ENCODE measurements at regions not wholly inside any gene's neighbourhood (a gene's known extent, or its start where the extent isn't known, plus 50 kb on each side); places are given as distances from the start of the nearest gene placed in this dataset.

DNA sequence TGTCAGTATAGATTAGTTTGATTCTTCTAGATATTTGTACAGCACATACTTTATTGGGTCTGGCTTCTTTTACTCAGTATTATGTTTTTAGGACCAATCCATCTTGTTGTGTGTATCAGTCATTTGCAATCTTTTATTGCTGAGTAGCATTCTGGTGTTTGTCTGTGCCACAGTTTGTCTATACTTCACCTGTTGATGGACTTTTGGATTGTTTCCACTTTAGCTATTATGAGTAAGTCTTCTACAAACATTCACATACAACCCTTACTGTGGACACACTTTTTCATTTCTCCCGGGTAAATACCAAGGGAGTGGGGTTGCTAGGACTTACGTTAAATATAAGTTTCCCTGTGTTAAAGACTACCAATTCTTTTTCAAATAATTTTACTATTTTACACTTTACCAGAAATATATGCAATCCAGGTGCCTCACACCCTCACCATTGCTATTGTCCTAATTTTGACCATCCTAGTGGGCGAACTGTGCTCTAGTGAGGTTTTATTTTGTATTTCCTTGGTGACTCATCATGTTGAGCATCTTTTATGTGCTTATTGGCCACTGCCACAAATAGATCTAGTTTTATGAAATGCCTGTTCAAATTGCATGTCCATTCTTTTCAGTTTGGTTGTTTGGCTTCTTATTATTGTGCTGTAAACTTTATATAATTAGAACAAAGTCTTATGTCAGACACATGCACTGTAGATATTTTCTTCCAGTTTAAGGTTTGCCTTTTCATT, 304.7 kb upstream of the TMTC1 start:
- peaks cover 3% of the 10 kb centered on the region for H3K27me3 Mint-ChIP-seq
- no peak for TF ChIP-seq CTCF (conservative IDR thresholded peaks at IDR 0.05)
- H3K36me3 Mint-ChIP-seq = no peaks in the 10 kb centered on the region
- H3K27ac Mint-ChIP-seq = no peak overlapping the region
- no peak for DNase-seq (ENCODE audit: extremely low spot score, unreplicated experiment)
- no peaks in the 10 kb centered on the region for H3K4me1 Mint-ChIP-seq (ENCODE audit: unreplicated experiment)
- H3K4me3 Mint-ChIP-seq = no peak overlapping the region
- no peaks in the 10 kb centered on the region for H3K9me3 Mint-ChIP-seq

DNA sequence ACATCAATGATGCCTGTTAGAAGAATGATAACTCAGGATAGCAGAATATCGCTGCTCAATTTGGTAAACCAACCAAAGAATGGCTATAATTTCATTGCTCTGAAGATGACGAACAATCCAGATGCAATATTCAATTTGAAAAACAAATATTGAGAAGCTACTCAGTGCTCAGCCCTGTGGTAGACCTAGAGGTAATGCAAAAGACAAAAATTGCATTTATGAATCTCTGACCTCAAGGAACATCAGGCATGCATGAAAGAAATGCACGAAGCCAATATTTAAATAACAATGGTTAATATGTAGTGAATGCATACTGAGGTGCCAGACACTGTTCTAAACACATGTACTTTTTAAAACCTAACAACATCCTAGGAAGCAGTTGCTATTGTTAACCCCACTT, 298.6 kb upstream of the TMTC1 start:
- H3K27ac Mint-ChIP-seq = no peak overlapping the region
- H3K36me3 Mint-ChIP-seq = no peaks in the 10 kb centered on the region
- no peak overlapping the region for H3K4me3 Mint-ChIP-seq
- no peaks in the 10 kb centered on the region for H3K4me1 Mint-ChIP-seq (ENCODE audit: unreplicated experiment)
- no peak for DNase-seq (ENCODE audit: extremely low spot score, unreplicated experiment)
- TF ChIP-seq CTCF (conservative IDR thresholded peaks at IDR 0.05) = no peak
- no peaks in the 10 kb centered on the region for H3K9me3 Mint-ChIP-seq
- no peaks in the 10 kb centered on the region for H3K27me3 Mint-ChIP-seq

DNA sequence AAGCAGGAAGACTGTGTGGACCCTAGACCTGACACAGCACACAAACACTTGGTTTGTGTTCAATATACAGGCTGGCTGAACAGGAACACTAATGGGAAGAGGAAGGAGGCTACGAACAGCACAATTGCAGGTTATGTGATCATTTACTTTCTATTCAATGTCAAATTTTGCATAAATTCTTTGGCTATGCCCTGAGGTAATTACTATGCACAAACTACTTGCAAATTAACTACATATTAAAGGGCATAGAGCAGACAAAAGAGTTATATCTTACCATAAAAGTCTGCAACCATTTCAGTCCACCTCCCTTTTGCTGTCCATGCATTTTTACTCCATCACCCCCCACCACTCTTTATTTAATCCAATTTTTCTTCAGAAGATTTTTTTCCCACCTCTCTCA, 291.2 kb upstream of the TMTC1 start:
- H3K27ac Mint-ChIP-seq = no peak overlapping the region
- H3K4me3 Mint-ChIP-seq = no peak overlapping the region
- no peak for DNase-seq (ENCODE audit: extremely low spot score, unreplicated experiment)
- H3K36me3 Mint-ChIP-seq = no peaks in the 10 kb centered on the region
- no peaks in the 10 kb centered on the region for H3K27me3 Mint-ChIP-seq
- H3K4me1 Mint-ChIP-seq (ENCODE audit: unreplicated experiment) = no peaks in the 10 kb centered on the region
- no peak for TF ChIP-seq CTCF (conservative IDR thresholded peaks at IDR 0.05)
- no peaks in the 10 kb centered on the region for H3K9me3 Mint-ChIP-seq

DNA sequence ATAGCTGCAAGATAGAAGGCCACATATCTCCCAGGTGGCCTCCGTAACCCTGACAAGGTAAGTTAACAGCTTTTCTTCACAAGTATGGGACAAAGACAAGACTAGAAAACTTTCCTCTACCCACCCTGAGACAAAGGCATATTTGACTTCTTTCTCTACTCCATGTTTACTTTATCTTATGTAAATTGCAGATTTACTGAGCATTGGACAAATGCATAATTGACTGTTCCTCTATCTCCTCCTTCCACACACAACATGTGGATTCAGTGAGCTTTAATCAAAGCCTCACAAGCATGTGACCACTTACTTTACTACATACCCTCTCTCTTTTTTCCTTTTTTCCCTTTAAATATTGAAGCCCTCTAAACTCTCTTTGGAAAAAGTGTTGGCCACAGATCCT, 289.1 kb upstream of the TMTC1 start:
- Mint-ChIP-seq H3K27me3 (no peaks in the 10 kb centered on the region), H3K4me1 (ENCODE audit: unreplicated experiment) (no peaks in the 10 kb centered on the region), H3K36me3 (no peaks in the 10 kb centered on the region), H3K4me3 (no peak overlapping the region), H3K9me3 (peaks cover 1% of the 10 kb centered on the region), H3K27ac (no peak overlapping the region)
- no peak for TF ChIP-seq CTCF (conservative IDR thresholded peaks at IDR 0.05)
- no peak for DNase-seq (ENCODE audit: extremely low spot score, unreplicated experiment)

- Mint-ChIP-seq H3K27ac (no peak overlapping the region), H3K4me3 (no peak overlapping the region), H3K27me3 (peaks cover 3% of the 10 kb centered on the region), H3K4me1 (ENCODE audit: unreplicated experiment) (no peaks in the 10 kb centered on the region), H3K9me3 (peaks cover 7% of the 10 kb centered on the region), H3K36me3 (no peaks in the 10 kb centered on the region)
- no peak for TF ChIP-seq CTCF (conservative IDR thresholded peaks at IDR 0.05)
- no peak for DNase-seq (ENCODE audit: extremely low spot score, unreplicated experiment)
These were observed 283.4 kb upstream of the TMTC1 start for GRCh38 chr12:30067146-30067545.
